GM12872 (cell line): ENCODE measurements at regions not wholly inside any gene's neighbourhood (a gene's known extent, or its start where the extent isn't known, plus 50 kb on each side); places are given as distances from the start of the nearest gene placed in this dataset.

Experiments
- TF ChIP-seq, protein P1 (sequence below): IDR thresholded peaks from 3 replicates; pipeline ENCODE4 v1.5.1; 2011; ENCODE audit warnings: low read depth, mild to moderate bottlenecking, low read length, moderate library complexity; ENCODE audit not compliant: insufficient read depth

DNA sequence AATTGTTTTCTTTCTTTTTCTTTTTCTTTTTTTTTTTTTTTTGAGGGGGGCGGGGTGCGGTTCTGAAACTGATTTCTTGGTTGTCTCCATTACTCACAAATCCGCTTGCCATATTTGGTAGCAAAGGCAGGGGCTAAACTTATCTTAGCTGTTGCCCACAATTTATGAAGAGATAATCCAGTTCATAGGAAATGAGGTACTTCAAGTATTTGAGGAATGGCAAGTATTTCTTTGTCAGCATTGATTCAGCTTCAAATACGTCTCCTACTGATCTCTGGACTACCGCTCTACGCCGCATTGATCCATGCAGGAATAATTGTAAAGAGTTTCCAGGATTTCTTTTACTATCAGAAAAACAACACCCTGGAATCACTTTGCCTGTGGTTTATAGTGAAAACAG is 289.2 kb upstream of the DPYD start:
- TF ChIP-seq, protein P1, sequence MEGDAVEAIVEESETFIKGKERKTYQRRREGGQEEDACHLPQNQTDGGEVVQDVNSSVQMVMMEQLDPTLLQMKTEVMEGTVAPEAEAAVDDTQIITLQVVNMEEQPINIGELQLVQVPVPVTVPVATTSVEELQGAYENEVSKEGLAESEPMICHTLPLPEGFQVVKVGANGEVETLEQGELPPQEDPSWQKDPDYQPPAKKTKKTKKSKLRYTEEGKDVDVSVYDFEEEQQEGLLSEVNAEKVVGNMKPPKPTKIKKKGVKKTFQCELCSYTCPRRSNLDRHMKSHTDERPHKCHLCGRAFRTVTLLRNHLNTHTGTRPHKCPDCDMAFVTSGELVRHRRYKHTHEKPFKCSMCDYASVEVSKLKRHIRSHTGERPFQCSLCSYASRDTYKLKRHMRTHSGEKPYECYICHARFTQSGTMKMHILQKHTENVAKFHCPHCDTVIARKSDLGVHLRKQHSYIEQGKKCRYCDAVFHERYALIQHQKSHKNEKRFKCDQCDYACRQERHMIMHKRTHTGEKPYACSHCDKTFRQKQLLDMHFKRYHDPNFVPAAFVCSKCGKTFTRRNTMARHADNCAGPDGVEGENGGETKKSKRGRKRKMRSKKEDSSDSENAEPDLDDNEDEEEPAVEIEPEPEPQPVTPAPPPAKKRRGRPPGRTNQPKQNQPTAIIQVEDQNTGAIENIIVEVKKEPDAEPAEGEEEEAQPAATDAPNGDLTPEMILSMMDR = no peak

DNA sequence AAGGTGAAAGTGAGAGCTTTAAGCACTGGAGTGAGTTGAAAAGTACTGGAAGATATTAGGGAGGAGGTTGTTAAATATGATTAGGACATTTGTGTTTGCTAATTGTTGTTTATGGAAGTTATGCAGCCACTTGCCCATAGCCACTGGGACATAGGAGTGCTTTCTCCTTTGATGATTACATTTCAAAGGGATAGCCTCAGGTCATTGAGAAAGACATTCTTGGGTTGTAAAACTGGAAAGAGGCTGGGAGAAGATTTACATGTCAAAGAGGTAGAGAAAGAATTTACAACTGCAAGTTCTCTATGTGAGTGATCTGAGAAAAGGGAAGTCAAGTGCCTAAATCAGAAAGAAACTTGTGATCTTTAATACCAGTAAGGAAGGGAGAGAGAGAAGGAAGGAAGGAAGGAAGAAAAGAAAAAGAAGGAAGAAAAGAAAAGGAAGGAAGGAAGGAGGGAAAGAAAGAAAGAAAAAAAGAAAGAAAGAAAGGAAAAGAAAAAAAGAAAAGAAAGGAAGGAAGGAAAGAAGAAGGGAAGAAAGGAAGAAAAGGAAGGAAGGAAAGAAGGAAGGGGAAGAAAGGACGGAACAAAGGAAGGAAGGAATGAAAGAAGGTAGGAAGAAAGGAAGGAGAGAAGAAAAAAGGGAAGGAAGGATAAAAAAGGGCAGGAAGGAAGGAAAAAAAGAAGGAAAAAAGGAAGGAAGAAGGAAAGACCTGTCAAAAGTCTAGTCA is 284.6 kb upstream of the DPYD start:
- TF ChIP-seq, protein P1 = no peak

DNA sequence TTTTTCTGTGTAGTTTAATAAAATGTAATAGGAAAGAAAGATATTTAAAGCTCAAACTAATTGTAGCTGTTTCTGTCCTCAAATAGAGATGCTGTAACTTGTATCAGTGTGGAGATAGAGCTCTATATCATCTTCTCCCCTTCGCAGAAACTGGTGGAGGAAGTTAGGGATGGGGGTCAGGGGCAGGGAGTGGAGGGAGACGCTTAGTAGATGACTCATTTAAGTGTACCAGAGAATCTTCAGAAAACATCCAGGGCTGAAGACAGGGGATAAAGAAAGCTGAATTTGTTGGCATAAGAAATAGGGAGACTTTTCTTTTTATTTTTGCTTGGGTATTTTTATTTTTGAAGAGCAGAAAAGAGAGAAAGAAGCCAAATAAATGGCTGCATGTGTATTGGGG is 282.6 kb upstream of the DPYD start:
- TF ChIP-seq, protein P1 = no peak

DNA sequence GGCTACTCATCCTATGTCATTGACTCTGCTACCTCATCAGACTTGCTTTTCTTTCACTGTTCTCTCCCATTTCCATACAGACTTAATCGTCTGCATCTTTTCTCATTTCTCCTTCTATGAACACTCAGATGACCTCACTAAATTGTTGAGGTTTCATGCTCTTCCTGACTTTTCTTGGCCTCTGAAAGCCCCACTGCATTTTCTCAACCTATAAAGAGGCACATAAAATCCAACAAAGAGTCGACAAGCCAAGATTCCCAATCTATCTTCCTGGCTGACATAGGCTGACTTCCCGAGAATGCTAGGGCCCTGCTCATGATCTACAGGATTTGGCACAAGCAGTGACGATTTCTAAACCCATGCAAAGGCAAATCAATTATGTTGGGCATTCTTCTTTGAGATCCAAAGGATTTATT is 280.8 kb upstream of the DPYD start:
- TF ChIP-seq, protein P1 = no peak

DNA sequence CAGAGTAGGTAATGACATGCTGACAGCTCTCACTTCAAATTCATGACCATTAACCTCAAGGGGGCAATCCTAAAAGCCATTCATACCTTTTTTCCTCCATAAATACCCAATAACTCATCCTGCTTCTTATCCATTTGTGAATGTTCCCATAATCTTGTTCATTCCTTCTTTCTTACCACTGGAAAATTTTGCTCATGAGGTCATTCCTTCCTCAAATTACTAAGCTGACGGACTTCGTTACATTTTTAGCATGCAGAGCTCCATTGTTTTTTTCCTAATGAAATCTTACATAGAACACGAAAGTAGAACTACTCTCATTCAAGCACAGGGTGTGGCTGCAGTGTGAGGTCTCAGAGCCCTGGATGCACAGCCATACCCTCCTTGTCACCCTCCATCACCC is 276.5 kb upstream of the DPYD start:
- TF ChIP-seq, protein P1 = no peak

DNA sequence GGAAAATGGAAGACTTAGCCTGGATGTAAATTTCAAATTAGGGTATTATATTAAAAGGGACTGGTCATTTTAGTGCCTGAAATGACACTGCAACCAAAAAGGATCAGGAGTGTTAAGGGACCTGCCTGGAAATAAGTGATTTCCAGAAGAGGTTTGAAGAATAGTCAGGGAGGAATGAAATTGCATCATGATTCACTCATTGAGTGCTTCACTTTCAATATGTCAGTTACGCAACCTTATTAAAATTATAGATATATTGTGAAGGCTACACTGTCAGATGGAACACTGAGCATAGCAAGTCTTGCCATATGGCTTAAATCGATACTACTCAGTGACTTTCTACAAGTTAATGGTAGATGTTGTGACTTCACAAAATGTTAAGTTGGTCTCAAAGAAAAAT is 275.2 kb upstream of the DPYD start:
- TF ChIP-seq, protein P1 = no peak

DNA sequence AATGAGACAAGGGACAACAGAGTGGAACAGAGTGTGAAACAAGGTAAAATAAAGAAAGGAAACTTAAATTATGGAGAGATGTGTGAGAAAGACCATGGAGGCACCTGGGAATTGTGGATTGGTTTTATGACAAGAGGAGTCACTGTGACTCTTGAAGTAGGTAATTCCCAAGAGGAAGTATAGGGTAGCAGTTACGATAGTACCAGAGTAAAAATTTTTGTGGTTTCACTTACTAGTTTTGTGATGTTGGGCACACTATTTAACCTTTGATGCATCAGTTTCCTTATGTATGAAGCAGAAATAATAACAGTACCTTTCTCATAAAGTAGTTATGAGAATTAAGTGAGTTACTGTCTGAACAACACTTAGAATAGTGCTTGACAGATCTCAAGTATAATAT is 267.9 kb upstream of the DPYD start:
- TF ChIP-seq, protein P1 = no peak

DNA sequence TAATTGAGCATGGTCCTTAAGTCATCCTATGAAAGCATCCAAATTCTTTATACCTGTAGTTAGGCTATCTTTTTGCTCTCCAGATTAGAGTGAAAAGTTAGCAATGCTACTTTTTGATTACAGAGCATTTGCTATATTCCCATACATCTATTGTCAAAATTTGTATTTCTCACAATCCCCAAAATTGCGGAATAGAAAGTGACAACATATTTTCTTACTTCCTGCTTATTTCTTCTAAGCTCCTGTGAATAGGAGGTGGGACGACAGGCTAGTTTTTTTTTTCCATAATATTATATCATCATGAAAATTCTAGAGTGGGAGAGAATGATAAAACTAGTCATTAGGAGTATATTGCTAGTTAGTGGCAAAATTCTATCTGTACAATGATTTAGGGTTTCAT is 264.0 kb upstream of the DPYD start:
- TF ChIP-seq, protein P1 = no peak
